Endothelial cell of hepatic sinusoid (primary cell): ENCODE measurements at regions not wholly inside any gene's neighbourhood (a gene's known extent, or its start where the extent isn't known, plus 50 kb on each side); places are given as distances from the start of the nearest gene placed in this dataset.
"Not testable (repeated sequence)": the region's sequence is repeated elsewhere in the genome, so short reads cannot be mapped to it uniquely, and the experiment has no call there.

ENCODE experiments used
- in situ Hi-C: cut with HindIII; loops from 2 replicates; pipeline ENCODE4 v1.10.0; 2017; ENCODE audit warnings: low sequenced_read_pairs

- in situ Hi-C loops: not testable (repeated sequence)
Observed at GRCh38 chr16:88242312-88243295, 140.2 kb upstream of the ZNF469 start.

GRCh38 chr16:88243921-88244320 lies 138.8 kb upstream of the ZNF469 start:
- in situ Hi-C loops: not testable (repeated sequence)

DNA sequence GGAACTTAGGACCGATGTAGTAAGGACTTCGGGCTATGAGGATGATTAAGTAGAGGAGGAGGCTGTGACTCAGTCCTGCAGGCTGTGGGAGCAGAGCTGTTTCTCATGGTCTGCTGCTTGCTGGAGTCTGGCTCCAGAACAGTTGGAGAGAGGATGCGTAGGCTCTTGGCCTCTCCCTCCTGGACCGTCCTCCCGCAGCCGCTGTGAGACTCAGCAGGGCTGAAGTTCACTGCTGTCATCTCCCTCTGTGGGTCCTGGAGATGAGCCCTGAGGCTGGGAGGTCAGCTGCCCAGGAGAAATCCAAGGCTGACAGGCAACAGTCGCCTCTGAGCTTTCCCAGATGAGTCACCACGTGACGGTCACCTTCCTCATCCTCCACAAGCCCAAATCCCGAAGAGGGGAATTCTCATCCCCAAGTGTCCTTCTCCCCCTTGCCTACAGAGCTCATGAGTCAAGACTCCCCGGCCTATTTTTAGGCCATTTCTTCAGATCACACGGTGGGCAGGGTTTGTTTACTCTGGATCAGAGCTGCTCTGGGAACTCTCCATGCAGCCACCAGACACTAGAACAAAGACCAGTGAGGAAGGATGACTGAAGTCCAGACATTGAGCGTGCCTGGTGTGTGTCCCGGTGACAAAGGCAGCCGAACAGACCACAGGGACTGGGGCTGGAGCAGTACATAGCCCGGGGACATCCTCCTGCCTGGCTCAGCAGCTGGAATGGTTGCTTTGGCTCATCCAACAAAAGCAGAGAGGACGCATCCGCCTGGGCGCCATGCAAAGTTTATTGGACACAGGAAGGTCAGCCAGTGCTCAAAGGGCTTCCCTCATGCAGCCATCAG lies 137.3 kb upstream of the ZNF469 start:
- in situ Hi-C loops: not testable (repeated sequence)

DNA sequence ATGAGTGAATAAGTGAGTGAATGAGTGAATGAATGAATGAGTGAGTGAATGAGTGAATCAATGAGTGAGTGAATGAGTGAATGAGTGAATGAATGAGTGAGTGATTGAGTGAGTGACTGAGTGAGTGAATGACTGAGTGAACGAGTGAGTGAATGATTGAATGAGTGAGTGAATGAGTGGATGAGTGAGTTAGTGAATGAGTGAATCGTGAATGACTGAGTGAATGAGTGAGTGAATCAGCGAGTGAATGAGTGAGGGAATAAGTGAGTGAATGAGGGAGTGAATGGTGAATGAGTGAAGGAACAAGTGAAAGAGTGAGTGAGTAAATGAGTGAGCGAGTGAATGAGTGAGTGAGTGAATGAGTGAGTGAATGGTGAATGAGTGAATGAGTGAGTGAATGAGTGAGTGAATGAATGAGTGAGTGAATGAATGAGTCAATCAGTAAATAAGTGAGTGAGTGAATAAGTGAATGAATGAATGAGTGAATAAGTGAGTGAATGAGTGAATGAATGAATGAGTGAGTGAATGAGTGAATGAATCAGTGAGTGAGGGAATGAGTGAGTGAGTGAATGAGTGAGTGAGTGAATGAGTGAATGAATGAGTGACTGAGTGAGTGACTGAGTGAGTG lies 135.7 kb upstream of the ZNF469 start:
- in situ Hi-C loops: not testable (repeated sequence)

- in situ Hi-C loops: not testable (repeated sequence)
Observed at GRCh38 chr16:88247583-88247966, 135.2 kb upstream of the ZNF469 start.

GRCh38 chr16:88248761-88249160 lies 134.0 kb upstream of the ZNF469 start:
- in situ Hi-C loops: not testable (repeated sequence)

DNA sequence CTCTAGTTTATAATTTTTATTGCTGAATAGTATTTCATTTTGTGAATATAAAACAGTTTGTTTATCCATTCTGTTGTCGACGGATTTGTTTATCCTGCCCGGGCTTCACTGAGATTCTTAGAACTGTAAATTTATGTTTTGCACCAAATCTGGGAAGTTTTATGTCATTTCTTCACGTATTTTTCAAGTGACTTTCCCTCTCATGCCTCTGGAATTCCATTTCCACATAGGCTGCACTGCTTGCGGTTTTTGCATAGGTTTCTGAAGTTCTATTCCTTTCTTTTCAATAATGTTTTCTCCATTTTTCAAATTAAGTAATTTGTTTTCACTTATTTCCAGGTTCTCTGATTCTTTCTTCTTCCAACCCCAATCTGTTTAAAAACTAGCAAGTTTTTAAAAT lies 132.4 kb upstream of the ZNF469 start:
- in situ Hi-C loops: not testable (repeated sequence)

DNA sequence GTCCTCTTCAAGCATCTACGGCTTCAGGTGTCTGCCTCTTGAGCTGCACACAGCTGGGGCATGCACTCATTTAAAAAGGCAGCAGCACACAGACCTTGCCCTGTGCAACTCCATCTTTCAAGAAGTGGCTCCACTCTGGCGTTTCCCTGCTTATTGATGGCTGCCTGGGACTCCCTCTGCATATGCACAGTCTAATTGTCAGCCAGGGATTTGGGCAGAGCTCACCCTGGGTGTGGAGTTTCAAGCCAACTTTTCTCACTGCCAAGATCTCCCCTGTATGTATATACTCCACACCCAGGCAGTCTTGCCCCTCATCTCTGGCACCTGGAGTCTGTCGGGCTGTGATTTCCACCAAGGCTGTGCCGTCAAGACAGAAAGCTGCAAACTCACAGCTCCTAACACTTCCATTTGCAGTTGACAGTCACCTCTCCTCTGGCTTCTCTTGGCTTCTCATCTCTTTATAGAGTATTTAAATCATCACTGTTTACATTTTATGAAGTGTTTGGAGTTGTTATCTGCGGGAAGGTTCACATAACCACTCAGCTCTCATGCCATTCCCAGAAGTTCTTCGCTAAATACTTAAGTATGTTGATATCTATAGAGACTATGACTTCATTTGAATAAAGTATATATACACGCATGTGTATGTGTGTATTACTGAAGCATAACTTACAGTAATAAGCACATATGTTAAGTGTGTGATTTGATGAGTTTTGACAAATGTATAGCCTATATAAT lies 130.5 kb upstream of the ZNF469 start:
- in situ Hi-C loops: not testable (repeated sequence)

GRCh38 chr16:88258141-88258540 lies 124.6 kb upstream of the ZNF469 start:
- in situ Hi-C loops: not testable (repeated sequence)

- in situ Hi-C loops: not testable (repeated sequence)
Observed at GRCh38 chr16:88258764-88259525, 123.8 kb upstream of the ZNF469 start.

- in situ Hi-C loops: not testable (repeated sequence)
Observed at GRCh38 chr16:88259538-88259937, 123.2 kb upstream of the ZNF469 start.

- in situ Hi-C loops: not testable (repeated sequence)
Observed at GRCh38 chr16:88260146-88260545, 122.6 kb upstream of the ZNF469 start.

- in situ Hi-C loops: not testable (repeated sequence)
Observed at GRCh38 chr16:88260881-88261665, 121.7 kb upstream of the ZNF469 start.

DNA sequence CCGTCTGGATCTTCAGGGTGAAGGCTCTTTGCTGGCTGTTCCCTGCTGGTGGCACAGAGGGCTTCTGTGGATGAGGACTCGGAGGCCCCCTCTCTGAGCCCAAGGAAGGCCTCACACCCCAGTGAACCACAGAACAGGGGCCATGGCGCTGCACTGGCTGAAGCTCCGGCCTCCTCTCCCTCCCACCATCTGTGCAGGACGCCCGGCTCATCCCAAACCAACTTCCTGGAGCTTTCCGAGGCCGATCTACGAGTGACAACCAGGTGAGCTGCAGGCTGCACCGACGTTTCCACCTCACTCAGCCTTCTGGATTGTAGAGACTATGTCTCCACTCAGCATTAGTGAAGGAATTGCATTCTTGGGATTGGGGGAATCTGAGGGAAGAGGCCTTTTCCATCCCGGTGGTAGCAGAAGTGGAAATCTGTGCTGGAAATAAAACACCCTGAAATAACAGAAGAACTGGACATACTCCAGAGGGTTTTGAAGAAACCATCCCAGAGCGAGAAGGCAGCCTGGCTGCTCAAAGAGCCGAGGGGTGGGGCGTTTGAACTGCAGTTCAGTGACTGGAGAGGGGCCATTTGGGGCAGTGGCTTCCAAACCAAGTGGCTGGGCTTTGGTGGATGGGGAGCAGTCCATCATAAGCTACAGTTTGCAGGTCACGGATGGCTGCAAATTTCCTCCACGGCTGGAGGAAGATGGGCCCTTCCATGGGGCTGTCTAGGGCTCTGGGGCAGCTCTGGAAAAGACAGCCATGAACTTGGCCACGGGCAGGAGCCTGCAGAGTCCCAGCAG lies 120.7 kb upstream of the ZNF469 start:
- in situ Hi-C loops: not testable (repeated sequence)

- in situ Hi-C loops: not testable (repeated sequence)
Observed at GRCh38 chr16:88262858-88263563, 119.7 kb upstream of the ZNF469 start.

DNA sequence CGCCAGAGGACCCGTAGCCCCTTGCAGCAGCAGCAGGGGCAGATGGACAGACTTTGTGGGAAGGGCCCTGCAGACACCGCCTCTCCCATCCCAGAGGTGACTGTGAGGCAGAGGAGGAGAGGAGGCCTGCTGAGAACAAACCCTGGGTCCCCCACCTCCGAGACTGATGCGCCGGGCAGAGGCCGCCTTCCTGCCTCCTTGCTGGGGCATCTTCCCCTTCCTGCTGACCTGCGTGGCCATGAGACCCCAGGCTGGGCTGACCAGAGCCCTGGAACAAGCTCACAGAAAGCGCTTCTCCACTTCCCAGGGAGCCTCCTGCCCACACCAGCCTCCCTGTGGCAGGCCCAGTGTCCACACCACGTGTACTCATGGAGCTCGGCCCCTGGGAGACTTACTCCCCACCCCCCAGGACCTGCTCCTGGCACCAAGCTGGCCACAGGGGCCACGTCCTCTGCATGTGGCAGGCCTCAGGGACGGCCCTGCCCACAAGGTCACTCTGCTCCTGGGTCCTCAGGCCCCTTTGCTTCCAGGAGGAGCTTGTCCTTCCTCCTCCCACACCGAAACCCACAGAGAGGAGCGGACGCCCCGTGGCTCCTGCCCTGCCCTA lies 119.0 kb upstream of the ZNF469 start:
- in situ Hi-C loops: not testable (repeated sequence)

DNA sequence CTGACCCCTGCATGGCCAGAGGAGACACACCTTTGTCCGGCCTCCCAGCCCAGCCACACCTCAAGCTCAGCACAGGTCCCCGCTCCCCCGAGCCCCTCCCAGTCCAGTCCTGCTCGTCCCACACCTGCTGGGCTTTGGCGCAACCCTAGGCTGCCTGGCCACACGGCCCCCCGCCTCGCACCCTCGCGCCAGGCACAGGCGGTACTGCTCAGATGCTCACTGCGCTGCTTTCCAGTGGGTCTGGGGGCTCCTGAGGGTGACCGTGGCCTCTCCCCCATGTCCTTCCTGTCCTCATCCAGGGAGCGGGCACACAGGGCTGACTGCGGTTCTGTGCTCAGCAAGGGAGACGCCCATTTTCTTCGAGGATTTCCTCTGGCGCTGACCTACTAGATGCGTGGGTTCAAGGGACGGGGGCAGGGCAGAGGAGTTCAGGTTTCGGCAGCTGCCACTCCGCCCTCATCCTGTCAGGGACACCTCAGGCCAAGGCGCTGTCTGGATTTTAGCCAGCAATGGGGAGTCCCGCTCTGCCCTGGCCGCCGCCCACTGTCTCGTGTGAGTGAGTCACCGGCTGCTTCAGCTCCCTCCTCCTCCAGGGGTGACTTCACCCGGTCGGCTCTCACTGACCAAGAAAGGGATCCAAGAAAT lies 118.0 kb upstream of the ZNF469 start:
- in situ Hi-C loops: no loop called here
